IPS-20b (cell line): ENCODE measurements at regions not wholly inside any gene's neighbourhood (a gene's known extent, or its start where the extent isn't known, plus 50 kb on each side); places are given as distances from the start of the nearest gene placed in this dataset.

ENCODE experiments used
- H3K27ac ChIP-seq: one replicate; pipeline ENCODE4 v1.5.1; 2013; ENCODE audit warnings: low read length
- H3K27me3 ChIP-seq: 2 replicates; pipeline ENCODE4 v1.6.1; 2013; ENCODE audit warnings: mild to moderate bottlenecking, low read length, inconsistent platforms; ENCODE audit not compliant: insufficient read depth
- H3K36me3 ChIP-seq: 2 replicates; pipeline ENCODE4 v1.6.1; 2013; ENCODE audit warnings: low read depth, mild to moderate bottlenecking, inconsistent platforms, low read length, moderate library complexity; ENCODE audit not compliant: insufficient read depth
- H3K4me1 ChIP-seq: 2 replicates; pipeline ENCODE4 v1.6.1; 2013; ENCODE audit warnings: mild to moderate bottlenecking, control low read depth, inconsistent platforms, low read length, moderate library complexity; ENCODE audit not compliant: insufficient read depth
- H3K4me3 ChIP-seq: 2 replicates; pipeline ENCODE4 v1.5.1; 2013; ENCODE audit warnings: mild to moderate bottlenecking, low read length, inconsistent platforms
- H3K9ac ChIP-seq: 2 replicates; pipeline ENCODE4 v1.6.1; 2013; ENCODE audit warnings: low read depth, mild to moderate bottlenecking, inconsistent platforms, low read length, moderate library complexity
- H3K9me3 ChIP-seq: 2 replicates; pipeline ENCODE4 v1.6.1; 2013; ENCODE audit warnings: mild to moderate bottlenecking, low read depth, low read length, inconsistent platforms; ENCODE audit not compliant: insufficient read depth

- Histone ChIP-seq H3K9me3 (no peaks in the 10 kb centered on the region), H3K4me1 (no peaks in the 10 kb centered on the region), H3K27me3 (no peaks in the 10 kb centered on the region), H3K36me3 (no peaks in the 10 kb centered on the region), H3K27ac (no peak overlapping the region), H3K4me3 (no peak overlapping the region), H3K9ac (no peak overlapping the region)
Measured at GRCh38 chr2:71742953-71743601, 289.7 kb downstream of the DYSF start.

GRCh38 chr2:71736986-71737385, 283.6 kb downstream of the DYSF start:
- no peaks in the 10 kb centered on the region for H3K36me3 ChIP-seq
- no peak overlapping the region for H3K27ac ChIP-seq
- no peaks in the 10 kb centered on the region for H3K27me3 ChIP-seq
- H3K4me3 ChIP-seq = no peak overlapping the region
- H3K9ac ChIP-seq = no peak overlapping the region
- H3K9me3 ChIP-seq = no peaks in the 10 kb centered on the region
- H3K4me1 ChIP-seq = no peaks in the 10 kb centered on the region

GRCh38 chr2:71736091-71736861, 282.9 kb downstream of the DYSF start:
- Histone ChIP-seq H3K9ac (no peak overlapping the region), H3K4me1 (no peaks in the 10 kb centered on the region), H3K9me3 (no peaks in the 10 kb centered on the region), H3K36me3 (no peaks in the 10 kb centered on the region), H3K27me3 (no peaks in the 10 kb centered on the region), H3K27ac (no peak overlapping the region), H3K4me3 (no peak overlapping the region)
